ENCODE measurements at regions not wholly inside any gene's neighbourhood (a gene's known extent, or its start where the extent isn't known, plus 50 kb on each side); places are given as distances from the start of the nearest gene placed in this dataset.
"Not testable (repeated sequence)": the region's sequence is repeated elsewhere in the genome, so short reads cannot be mapped to it uniquely, and the experiment has no call there.

GRCh38 chr11:116051494-116051893 is 547.3 kb upstream of the CADM1 start:
- H3K9me3 ChIP-seq, result no peaks in the 10 kb centered on the region
- no peaks in the 10 kb centered on the region for H3K36me3 ChIP-seq
- DNase-seq, result no peak
- no peak overlapping the region for H3K4me3 ChIP-seq
- intact Hi-C loops (cut with DNase I; ENCODE audit: low total_unique reads), result no loop called here
- peaks cover 0 to 5% of the 10 kb centered on the region in 2 donors for H3K27me3 ChIP-seq
- H3K27ac ChIP-seq, result no peak overlapping the region
- H3K4me1 ChIP-seq, result no peaks in the 10 kb centered on the region
- TF ChIP-seq CTCF (IDR thresholded peaks at IDR 0.05), result no peak

GRCh38 chr11:116049383-116049782 is 545.2 kb upstream of the CADM1 start:
- Histone ChIP-seq H3K27ac (no peak overlapping the region), H3K4me1 (no peaks in the 10 kb centered on the region), H3K27me3 (no peaks in the 10 kb centered on the region), H3K4me3 (no peak overlapping the region), H3K9me3 (no peaks in the 10 kb centered on the region), H3K36me3 (no peaks in the 10 kb centered on the region)
- DNase-seq, result no peak
- no peak for TF ChIP-seq CTCF (IDR thresholded peaks at IDR 0.05)
- intact Hi-C loops (cut with DNase I; ENCODE audit: low total_unique reads), result no loop called here

- intact Hi-C loops (cut with DNase I; ENCODE audit: low total_unique reads), result no loop called here
- TF ChIP-seq CTCF (IDR thresholded peaks at IDR 0.05), result no peak
- no peak overlapping the region for H3K4me3 ChIP-seq
These were observed 541.9 kb upstream of the CADM1 start for GRCh38 chr11:116046127-116046526.

GRCh38 chr11:116044941-116045340 is 540.7 kb upstream of the CADM1 start:
- Histone ChIP-seq H3K36me3 (no peaks in the 10 kb centered on the region), H3K27me3 (no peaks in the 10 kb centered on the region), H3K9me3 (no peaks in the 10 kb centered on the region), H3K4me1 (no peaks in the 10 kb centered on the region), H3K4me3 (no peak overlapping the region), H3K27ac (no peak overlapping the region)
- intact Hi-C loops (cut with DNase I; ENCODE audit: low total_unique reads), result no loop called here
- TF ChIP-seq CTCF (IDR thresholded peaks at IDR 0.05), result no peak
- DNase-seq, result no peak

More at GRCh38 chr11:116046127-116046526, 541.9 kb upstream of the CADM1 start:
- H3K27me3 ChIP-seq, result no peaks in the 10 kb centered on the region
- no peaks in the 10 kb centered on the region for H3K36me3 ChIP-seq
- no peak for DNase-seq
- H3K27ac ChIP-seq, result no peak overlapping the region
- no peaks in the 10 kb centered on the region for H3K9me3 ChIP-seq
- no peaks in the 10 kb centered on the region for H3K4me1 ChIP-seq

GRCh38 chr11:116044520-116044919 is 540.3 kb upstream of the CADM1 start:
- no peaks in the 10 kb centered on the region for H3K36me3 ChIP-seq
- no peak for TF ChIP-seq CTCF (IDR thresholded peaks at IDR 0.05)
- intact Hi-C loops (cut with DNase I; ENCODE audit: low total_unique reads), result no loop called here

GRCh38 chr11:116043857-116044256 is 539.6 kb upstream of the CADM1 start:
- Histone ChIP-seq H3K27me3 (no peaks in the 10 kb centered on the region), H3K36me3 (no peaks in the 10 kb centered on the region), H3K27ac (no peak overlapping the region), H3K9me3 (no peaks in the 10 kb centered on the region), H3K4me1 (no peaks in the 10 kb centered on the region), H3K4me3 (no peak overlapping the region)
- intact Hi-C loops (cut with DNase I; ENCODE audit: low total_unique reads), result no loop called here
- TF ChIP-seq CTCF (IDR thresholded peaks at IDR 0.05), result no peak
- no peak for DNase-seq

More at GRCh38 chr11:116044520-116044919, 540.3 kb upstream of the CADM1 start:
- Histone ChIP-seq H3K9me3 (no peaks in the 10 kb centered on the region), H3K4me1 (no peaks in the 10 kb centered on the region), H3K27ac (no peak overlapping the region), H3K27me3 (no peaks in the 10 kb centered on the region), H3K4me3 (no peak overlapping the region)
- no peak for DNase-seq

- H3K27ac ChIP-seq; H3K27me3 ChIP-seq; H3K4me1 ChIP-seq; H3K9me3 ChIP-seq; H3K36me3 ChIP-seq; DNase-seq; intact Hi-C loops (cut with DNase I; ENCODE audit: low total_unique reads); H3K4me3 ChIP-seq: not testable (repeated sequence)
These were observed 538.8 kb upstream of the CADM1 start for GRCh38 chr11:116043059-116043458.
